ENCODE measurements at regions not wholly inside any gene's neighbourhood (a gene's known extent, or its start where the extent isn't known, plus 50 kb on each side); places are given as distances from the start of the nearest gene placed in this dataset.
A peak's percentile ranks its signal among the peaks of the same experiment; 100 is the strongest.

GRCh38 chrX:10077425-10078188, 79.2 kb upstream of the CLCN4 start:
- Histone ChIP-seq H3K27me3 (replicated peaks in 1 of 4; ENCODE audit: control extremely low read depth in 1 of 4, control insufficient read depth in 3 of 4, insufficient read depth in 4 of 4, low read length in 3 of 4) (no peaks in the 10 kb centered on the region), H3K36me3 (replicated peaks in 1 of 2; ENCODE audit: control extremely low read depth in 1 of 2, control insufficient read depth in 1 of 2, extremely low read depth in 1 of 2, insufficient read depth in 2 of 2, low read length in 1 of 2) (peaks cover 0 to 21% of the 10 kb centered on the region in 2 experiments), H3K79me2 (ENCODE audit: control insufficient read depth, insufficient read depth, low read length) (peaks cover 6% of the 10 kb centered on the region), H3K9me3 (ENCODE audit: control extremely low read depth in 1 of 3, control insufficient read depth in 2 of 3, insufficient read depth in 1 of 3, low read length in 2 of 3) (no peaks in the 10 kb centered on the region), H2AFZ (ENCODE audit: insufficient read depth, low read depth, low read length, poor library complexity, severe bottlenecking) (no peak overlapping the region), H3K4me2 (replicated peaks; ENCODE audit: low read depth, low read length, poor library complexity, severe bottlenecking) (no peak overlapping the region), H3K4me3 (ENCODE audit: control extremely low read depth in 1 of 5, extremely low read depth in 1 of 5, insufficient read depth in 1 of 5, low read depth in 2 of 5, low read length in 4 of 5) (no peak overlapping the region), H3K9ac (ENCODE audit: low read length) (no peak overlapping the region), H4K20me1 (ENCODE audit: control insufficient read depth, insufficient read depth, low read length, poor library complexity, severe bottlenecking) (no peaks in the 10 kb centered on the region), H3K27ac (ENCODE audit: low read length in 2 of 2) (no peak overlapping the region), H3K4me1 (ENCODE audit: control insufficient read depth in 2 of 2, insufficient read depth in 2 of 2, low read length in 2 of 2) (peaks cover 0 to 4% of the 10 kb centered on the region in 2 donors)
- no peak for DNase-seq
- no peak for TF ChIP-seq EZH2 (IDR thresholded peaks at IDR 0.05; ENCODE audit: borderline replicate concordance, insufficient read depth, low read depth, low read length, poor library complexity, severe bottlenecking)
- no peak for TF ChIP-seq CTCF (IDR thresholded peaks at IDR 0.05)
- Mint-ChIP-seq H3K27ac (no peak overlapping the region), H3K4me3 (no peak overlapping the region), H3K4me1 (peaks cover 13% of the 10 kb centered on the region), H3K9me3 (ENCODE audit: insufficient read depth) (no peaks in the 10 kb centered on the region), H3K27me3 (no peaks in the 10 kb centered on the region)
- POLR2A ChIA-PET, result no interaction called here
- intact Hi-C loops (cut with micrococcal nuclease), result no loop called here
- ATAC-seq (ENCODE audit: low read depth), result no peak
- 95% methylated on average over 4 of the region's 9 CpGs for WGBS (ENCODE audit: insufficient coverage)
- CTCF ChIA-PET, result interaction anchor here (1.0 to 2.4 kb wide), 5 partner anchors 21 to 82 kb away, joined by 3 to 24 read pairs (median 4); no protein-coding TSS in a partner anchor

GRCh38 chrX:10078266-10078665, 78.5 kb upstream of the CLCN4 start:
- peaks cover 6% of the 10 kb centered on the region for H3K79me2 ChIP-seq (ENCODE audit: control insufficient read depth, insufficient read depth, low read length)
- CTCF ChIA-PET, result interaction anchor here (1.7 to 2.4 kb wide), 3 partner anchors 33 to 41 kb away, joined by 4 to 24 read pairs (median 8); no protein-coding TSS in a partner anchor
- H2AFZ ChIP-seq (ENCODE audit: insufficient read depth, low read depth, low read length, poor library complexity, severe bottlenecking), result no peak overlapping the region
- H3K4me1 Mint-ChIP-seq, result peaks cover 15% of the 10 kb centered on the region
- H3K4me3 ChIP-seq (ENCODE audit: control extremely low read depth in 1 of 5, extremely low read depth in 1 of 5, insufficient read depth in 1 of 5, low read depth in 2 of 5, low read length in 4 of 5), result no peak overlapping the region
- H3K4me2 ChIP-seq (replicated peaks; ENCODE audit: low read depth, low read length, poor library complexity, severe bottlenecking), result no peak overlapping the region
- H4K20me1 ChIP-seq (ENCODE audit: control insufficient read depth, insufficient read depth, low read length, poor library complexity, severe bottlenecking), result no peaks in the 10 kb centered on the region
- ATAC-seq (ENCODE audit: low read depth) (no peak), DNase-seq (no peak)
- no peak overlapping the region for H3K4me3 Mint-ChIP-seq
- TF ChIP-seq EZH2 (IDR thresholded peaks at IDR 0.05; ENCODE audit: borderline replicate concordance, insufficient read depth, low read depth, low read length, poor library complexity, severe bottlenecking), result no peak
- no peak for TF ChIP-seq CTCF (IDR thresholded peaks at IDR 0.05)
- H3K27me3 Mint-ChIP-seq, result no peaks in the 10 kb centered on the region
- intact Hi-C loops (cut with micrococcal nuclease), result no loop called here
- peak overlapping the region; percentile 10 for H3K27ac Mint-ChIP-seq
- no peaks in the 10 kb centered on the region for H3K9me3 Mint-ChIP-seq (ENCODE audit: insufficient read depth)
- no peaks in the 10 kb centered on the region for H3K27me3 ChIP-seq (replicated peaks in 1 of 4; ENCODE audit: control extremely low read depth in 1 of 4, control insufficient read depth in 3 of 4, insufficient read depth in 4 of 4, low read length in 3 of 4)
- H3K4me1 ChIP-seq (ENCODE audit: control insufficient read depth in 2 of 2, insufficient read depth in 2 of 2, low read length in 2 of 2), result peaks cover 3 to 10% of the 10 kb centered on the region in 2 donors
- H3K9ac ChIP-seq (ENCODE audit: low read length), result no peak overlapping the region
- H3K27ac ChIP-seq (ENCODE audit: low read length in 2 of 2), result no peak overlapping the region
- WGBS (ENCODE audit: insufficient coverage), result no CpG with 5 or more reads among the region's 5 CpGs
- peaks cover 0 to 17% of the 10 kb centered on the region in 2 experiments for H3K36me3 ChIP-seq (replicated peaks in 1 of 2; ENCODE audit: control extremely low read depth in 1 of 2, control insufficient read depth in 1 of 2, extremely low read depth in 1 of 2, insufficient read depth in 2 of 2, low read length in 1 of 2)
- H3K9me3 ChIP-seq (ENCODE audit: control extremely low read depth in 1 of 3, control insufficient read depth in 2 of 3, insufficient read depth in 1 of 3, low read length in 2 of 3), result no peaks in the 10 kb centered on the region
- POLR2A ChIA-PET, result no interaction called here

Measured in B cell (primary cell).